GM12878 (cell line): ENCODE measurements at regions not wholly inside any gene's neighbourhood (a gene's known extent, or its start where the extent isn't known, plus 50 kb on each side); places are given as distances from the start of the nearest gene placed in this dataset.

Source experiments
- ATAC-seq: fragments of 200-7000 bp; cut with Tn5 transposase; 3 replicates; pipeline ENCODE4 v1.9.1; 2020; ENCODE audit warnings: mild to moderate bottlenecking, moderate library complexity
- BruUV-seq: library from RNA; stranded (reverse); fragments of 400-500 nt; replicated peaks from 2 replicates; lab custom pipeline; 2021; lab: Mats Ljungman, UMichigan
- CTCF ChIA-PET: fragments of 300-600 bp; sonication (Branson Sonifier 250); formaldehyde crosslinking; extraction: SDS; loops from one replicate; lab custom pipeline; 2021; ENCODE audit warnings: inconsistent platforms; lab: Yijun Ruan, JAX
- POLR2A ChIA-PET: fragments of 350-600 bp; formaldehyde crosslinking; extraction: SDS; loops from one replicate; lab custom pipeline; 2021; ENCODE audit warnings: inconsistent platforms; lab: Charles Lee
- RAD21 ChIA-PET: fragments of 300-600 bp; sonication (Branson Sonifier 250); formaldehyde crosslinking; loops from one replicate; lab custom pipeline; 2023; ENCODE audit warnings: antibody characterized with exemption; ENCODE audit not compliant: unreplicated experiment; lab: Charles Lee
- SMC1A ChIA-PET: fragments of 300-600 bp; sonication (Branson Sonifier 250); formaldehyde crosslinking; loops from one replicate; lab custom pipeline; 2023; ENCODE audit not compliant: unreplicated experiment, uncharacterized antibody; lab: Charles Lee
- DNase-seq: peaks from one replicate; pipeline ENCODE4 v3.0.0-alpha.2; 2011; ENCODE audit warnings: low read depth, low spot score
- FAIRE-seq: peaks from 3 replicates; lab custom pipeline; 2011; peaks lifted over from hg19 to GRCh38; lab: Jason Lieb, UNC
- H2AFZ ChIP-seq: 2 replicates; pipeline ENCODE4 v1.6.0; 2011; ENCODE audit warnings: low read depth, low read length, control low read depth; ENCODE audit not compliant: control insufficient read depth
- H3K27ac ChIP-seq: 2 replicates; pipeline ENCODE4 v1.5.1; 2011; ENCODE audit warnings: control low read depth; ENCODE audit not compliant: control insufficient read depth, insufficient read depth
- H3K27me3 ChIP-seq, 2 experiments: replicated peaks in 1 of 2; 2 replicates each; pipeline versions ENCODE4 v1.6.0 to v1.6.1; 2011; ENCODE audit warnings: low read length in 1 of 2; ENCODE audit not compliant: control insufficient read depth in 2 of 2, insufficient read depth in 2 of 2
- H3K36me3 ChIP-seq, 2 experiments: 2 replicates each; pipeline ENCODE4 v1.5.1; 2011; ENCODE audit warnings: low read length in 1 of 2; ENCODE audit not compliant: control insufficient read depth in 2 of 2, insufficient read depth in 2 of 2
- H3K4me1 ChIP-seq: 2 replicates; pipeline ENCODE4 v1.6.1; 2011; ENCODE audit warnings: mild to moderate bottlenecking, low read length, moderate library complexity, mixed read lengths; ENCODE audit not compliant: control insufficient read depth, insufficient read depth
- H3K4me2 ChIP-seq: 2 replicates; pipeline ENCODE4 v1.6.0; 2011; ENCODE audit warnings: control low read depth; ENCODE audit not compliant: control insufficient read depth, insufficient read depth
- H3K4me3 ChIP-seq: fragments of 200-600 bp; sonication (generic); 2 replicates; pipeline ENCODE4 v1.5.1; 2016
- H3K79me2 ChIP-seq: 2 replicates; pipeline ENCODE4 v1.6.0; 2011; ENCODE audit warnings: low read length; ENCODE audit not compliant: control insufficient read depth, insufficient read depth
- H3K9ac ChIP-seq: 2 replicates; pipeline ENCODE4 v1.8.0; 2011; ENCODE audit warnings: low read length, control low read depth, mixed read lengths; ENCODE audit not compliant: control insufficient read depth, insufficient read depth
- H3K9me3 ChIP-seq: replicated peaks from 3 replicates; pipeline ENCODE4 v1.5.1; 2011; ENCODE audit warnings: mild to moderate bottlenecking, low read length; ENCODE audit not compliant: control insufficient read depth, insufficient read depth
- H4K20me1 ChIP-seq: 2 replicates; pipeline ENCODE4 v1.6.0; 2011; ENCODE audit not compliant: control insufficient read depth, insufficient read depth
- BRCA1 ChIP-seq: IDR thresholded peaks from 2 replicates; pipeline ENCODE4 v1.6.1; 2011; ENCODE audit warnings: low read depth, low read length, improper control_type of control experiment
- MYC ChIP-seq: IDR thresholded peaks from 2 replicates; pipeline ENCODE4 v1.6.1; 2011; ENCODE audit warnings: mild to moderate bottlenecking, low read length, moderate library complexity, inconsistent platforms; ENCODE audit not compliant: insufficient read depth, insufficient replicate concordance, insufficient read length, severe bottlenecking
- POLR2AphosphoS5 ChIP-seq: IDR thresholded peaks from 2 replicates; pipeline ENCODE4 v1.6.1; 2011; ENCODE audit warnings: mild to moderate bottlenecking, low read length, inconsistent platforms
- TARDBP ChIP-seq: IDR thresholded peaks from 2 replicates; pipeline ENCODE4 v1.6.1; 2016; ENCODE audit warnings: borderline replicate concordance
- YBX1 ChIP-seq: fragments of 450-650 bp; IDR thresholded peaks from 2 replicates; pipeline ENCODE4 v1.6.1; 2016; ENCODE audit warnings: antibody characterized with exemption
- ZNF274 ChIP-seq: IDR thresholded peaks from one replicate; pipeline ENCODE4 v1.8.0; 2011; ENCODE audit not compliant: insufficient read length, insufficient read depth
- ZNF384 ChIP-seq: IDR thresholded peaks from 2 replicates; pipeline ENCODE4 v1.6.1; 2012; ENCODE audit warnings: low read depth, mild to moderate bottlenecking, low read length, improper control_type of control experiment, borderline replicate concordance
- WGBS: methylation state at CpG from one replicate; pipeline ENCODE4 v1.1.6; 2016; ENCODE audit warnings: low lambda C conversion rate; ENCODE audit not compliant: insufficient replicate concordance, insufficient coverage; ENCODE audit errors: missing lambda C conversion rate; 5-methylcytosine and 5-hydroxymethylcytosine counted together
- in situ Hi-C: fragments of 300-500 bp; cut with MboI; formaldehyde crosslinking; loops from 9 replicates; pipeline ENCODE4 v1.14.3; 2018; ENCODE audit warnings: mixed read lengths
- intact Hi-C: fragments of 100-400 bp; cut with micrococcal nuclease; formaldehyde crosslinking; loops from one replicate; pipeline ENCODE4 v1.14.2; 2022; ENCODE audit not compliant: unreplicated experiment
- TF ChIP-seq, protein P1 (sequence below): IDR thresholded peaks from 2 replicates; pipeline ENCODE4 v1.6.1; 2011; ENCODE audit warnings: borderline replicate concordance, low read depth, mild to moderate bottlenecking, moderate library complexity, mixed read lengths, low read length; ENCODE audit not compliant: insufficient read depth; ENCODE audit errors: extremely low read length
- TF ChIP-seq, protein P2 (sequence below): fragments of 450-650 bp; IDR thresholded peaks from 2 replicates; pipeline ENCODE4 v1.6.1; 2017; ENCODE audit warnings: mild to moderate bottlenecking, moderate library complexity

DNA sequence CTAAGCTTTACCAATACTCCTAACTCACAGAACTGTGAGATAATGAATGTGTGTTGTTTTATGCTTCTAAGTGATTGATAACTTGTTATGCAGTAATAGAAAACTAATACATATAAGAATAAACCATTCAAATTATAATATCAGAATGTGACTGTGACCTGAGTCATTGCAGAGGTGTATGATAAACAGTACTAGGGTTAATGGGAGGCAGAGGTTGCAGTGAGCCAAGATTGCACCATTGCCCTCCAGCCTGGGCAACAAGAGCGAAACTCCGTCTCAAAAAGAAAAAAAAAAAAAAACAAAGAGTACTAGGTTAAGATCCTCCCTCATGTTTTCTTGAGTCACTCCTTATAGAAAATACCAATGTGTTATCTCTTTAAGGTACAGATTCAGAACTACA, 950.3 kb downstream of the SORCS1 start:
- CTCF ChIA-PET = no interaction called here

More for the DNA sequence above, 950.3 kb downstream of the SORCS1 start:
- ChIA-PET RAD21 (no interaction called here), SMC1A (no interaction called here), POLR2A (no interaction called here)
- H4K20me1 ChIP-seq = no peaks in the 10 kb centered on the region
- H3K27me3 ChIP-seq = no peaks in the 10 kb centered on the region
- H3K4me2 ChIP-seq = no peak overlapping the region
- H3K4me3 ChIP-seq = no peak overlapping the region
- H3K79me2 ChIP-seq = no peaks in the 10 kb centered on the region
- H3K9ac ChIP-seq = no peak overlapping the region
- no peak for TF ChIP-seq TARDBP
- TF ChIP-seq, protein P1, sequence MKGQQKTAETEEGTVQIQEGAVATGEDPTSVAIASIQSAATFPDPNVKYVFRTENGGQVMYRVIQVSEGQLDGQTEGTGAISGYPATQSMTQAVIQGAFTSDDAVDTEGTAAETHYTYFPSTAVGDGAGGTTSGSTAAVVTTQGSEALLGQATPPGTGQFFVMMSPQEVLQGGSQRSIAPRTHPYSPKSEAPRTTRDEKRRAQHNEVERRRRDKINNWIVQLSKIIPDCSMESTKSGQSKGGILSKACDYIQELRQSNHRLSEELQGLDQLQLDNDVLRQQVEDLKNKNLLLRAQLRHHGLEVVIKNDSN = no peak
- TF ChIP-seq, protein P2, sequence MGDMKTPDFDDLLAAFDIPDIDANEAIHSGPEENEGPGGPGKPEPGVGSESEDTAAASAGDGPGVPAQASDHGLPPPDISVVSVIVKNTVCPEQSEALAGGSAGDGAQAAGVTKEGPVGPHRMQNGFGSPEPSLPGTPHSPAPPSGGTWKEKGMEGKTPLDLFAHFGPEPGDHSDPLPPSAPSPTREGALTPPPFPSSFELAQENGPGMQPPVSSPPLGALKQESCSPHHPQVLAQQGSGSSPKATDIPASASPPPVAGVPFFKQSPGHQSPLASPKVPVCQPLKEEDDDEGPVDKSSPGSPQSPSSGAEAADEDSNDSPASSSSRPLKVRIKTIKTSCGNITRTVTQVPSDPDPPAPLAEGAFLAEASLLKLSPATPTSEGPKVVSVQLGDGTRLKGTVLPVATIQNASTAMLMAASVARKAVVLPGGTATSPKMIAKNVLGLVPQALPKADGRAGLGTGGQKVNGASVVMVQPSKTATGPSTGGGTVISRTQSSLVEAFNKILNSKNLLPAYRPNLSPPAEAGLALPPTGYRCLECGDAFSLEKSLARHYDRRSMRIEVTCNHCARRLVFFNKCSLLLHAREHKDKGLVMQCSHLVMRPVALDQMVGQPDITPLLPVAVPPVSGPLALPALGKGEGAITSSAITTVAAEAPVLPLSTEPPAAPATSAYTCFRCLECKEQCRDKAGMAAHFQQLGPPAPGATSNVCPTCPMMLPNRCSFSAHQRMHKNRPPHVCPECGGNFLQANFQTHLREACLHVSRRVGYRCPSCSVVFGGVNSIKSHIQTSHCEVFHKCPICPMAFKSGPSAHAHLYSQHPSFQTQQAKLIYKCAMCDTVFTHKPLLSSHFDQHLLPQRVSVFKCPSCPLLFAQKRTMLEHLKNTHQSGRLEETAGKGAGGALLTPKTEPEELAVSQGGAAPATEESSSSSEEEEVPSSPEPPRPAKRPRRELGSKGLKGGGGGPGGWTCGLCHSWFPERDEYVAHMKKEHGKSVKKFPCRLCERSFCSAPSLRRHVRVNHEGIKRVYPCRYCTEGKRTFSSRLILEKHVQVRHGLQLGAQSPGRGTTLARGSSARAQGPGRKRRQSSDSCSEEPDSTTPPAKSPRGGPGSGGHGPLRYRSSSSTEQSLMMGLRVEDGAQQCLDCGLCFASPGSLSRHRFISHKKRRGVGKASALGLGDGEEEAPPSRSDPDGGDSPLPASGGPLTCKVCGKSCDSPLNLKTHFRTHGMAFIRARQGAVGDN = no peak
- no peak for TF ChIP-seq BRCA1
- no peak for TF ChIP-seq MYC
- TF ChIP-seq ZNF384 = no peak
- TF ChIP-seq ZNF274 = no peak
- TF ChIP-seq POLR2AphosphoS5 = no peak
- no peak for TF ChIP-seq YBX1
- H3K4me1 ChIP-seq = no peaks in the 10 kb centered on the region
- H3K27ac ChIP-seq = no peak overlapping the region
- FAIRE-seq (no peak), ATAC-seq (no peak), DNase-seq (no peak)
- H2AFZ ChIP-seq = no peak overlapping the region
- no peaks in the 10 kb centered on the region for H3K9me3 ChIP-seq
- H3K36me3 ChIP-seq = no peaks in the 10 kb centered on the region
- WGBS = no CpG with 5 or more reads among the region's 2 CpGs
- no TSS peak for BruUV-seq
- in situ Hi-C loops = no loop called here
- intact Hi-C loops = no loop called here
